GM12878 (cell line): ENCODE measurements at regions not wholly inside any gene's neighbourhood (a gene's known extent, or its start where the extent isn't known, plus 50 kb on each side); places are given as distances from the start of the nearest gene placed in this dataset.

Experiments
- CEBPB ChIP-seq, 2 experiments: fragments of 150-350 bp in 1 of 2; IDR thresholded peaks; 2 replicates each; pipeline ENCODE4 v1.6.1; 2012 to 2014; ENCODE audit warnings: low read depth in 2 of 2, low read length in 2 of 2, borderline replicate concordance in 1 of 2, inconsistent platforms in 1 of 2
- HCFC1 ChIP-seq: fragments of 150-350 bp; IDR thresholded peaks from 2 replicates; pipeline ENCODE4 v1.6.1; 2014; ENCODE audit warnings: low read length
- JUND ChIP-seq: IDR thresholded peaks from 2 replicates; pipeline ENCODE4 v1.6.1; 2012; ENCODE audit warnings: low read depth, mild to moderate bottlenecking, low read length, improper control_type of control experiment, moderate library complexity
- NR2C1 ChIP-seq: fragments of 450-650 bp; IDR thresholded peaks from 2 replicates; pipeline ENCODE4 v1.6.1; 2017; ENCODE audit warnings: antibody characterized with exemption, mild to moderate bottlenecking, moderate library complexity
- RAD51 ChIP-seq: fragments of 450-650 bp; IDR thresholded peaks from 2 replicates; pipeline ENCODE4 v1.6.1; 2016; ENCODE audit warnings: moderate library complexity, mild to moderate bottlenecking, inconsistent platforms
- RFX5 ChIP-seq: IDR thresholded peaks from 2 replicates; pipeline ENCODE4 v1.6.1; 2011; ENCODE audit warnings: low read depth, low read length, improper control_type of control experiment
- RUNX3 ChIP-seq: IDR thresholded peaks from 2 replicates; pipeline ENCODE4 v1.6.1; 2012; ENCODE audit warnings: low read length, inconsistent platforms
- SMARCA5 ChIP-seq: fragments of 450-650 bp; IDR thresholded peaks from 2 replicates; pipeline ENCODE4 v1.6.1; 2017; ENCODE audit warnings: mild to moderate bottlenecking
- TF ChIP-seq, protein P1 (sequence below): fragments of 450-650 bp; IDR thresholded peaks from 2 replicates; pipeline ENCODE4 v1.6.1; 2016; ENCODE audit warnings: mild to moderate bottlenecking, moderate library complexity, borderline replicate concordance
- TF ChIP-seq, protein P2 (sequence below): fragments of 450-650 bp; formaldehyde crosslinking; IDR thresholded peaks from 2 replicates; pipeline ENCODE4 v1.5.0; 2022; ENCODE audit warnings: mild to moderate bottlenecking, missing genetic modification characterization

DNA sequence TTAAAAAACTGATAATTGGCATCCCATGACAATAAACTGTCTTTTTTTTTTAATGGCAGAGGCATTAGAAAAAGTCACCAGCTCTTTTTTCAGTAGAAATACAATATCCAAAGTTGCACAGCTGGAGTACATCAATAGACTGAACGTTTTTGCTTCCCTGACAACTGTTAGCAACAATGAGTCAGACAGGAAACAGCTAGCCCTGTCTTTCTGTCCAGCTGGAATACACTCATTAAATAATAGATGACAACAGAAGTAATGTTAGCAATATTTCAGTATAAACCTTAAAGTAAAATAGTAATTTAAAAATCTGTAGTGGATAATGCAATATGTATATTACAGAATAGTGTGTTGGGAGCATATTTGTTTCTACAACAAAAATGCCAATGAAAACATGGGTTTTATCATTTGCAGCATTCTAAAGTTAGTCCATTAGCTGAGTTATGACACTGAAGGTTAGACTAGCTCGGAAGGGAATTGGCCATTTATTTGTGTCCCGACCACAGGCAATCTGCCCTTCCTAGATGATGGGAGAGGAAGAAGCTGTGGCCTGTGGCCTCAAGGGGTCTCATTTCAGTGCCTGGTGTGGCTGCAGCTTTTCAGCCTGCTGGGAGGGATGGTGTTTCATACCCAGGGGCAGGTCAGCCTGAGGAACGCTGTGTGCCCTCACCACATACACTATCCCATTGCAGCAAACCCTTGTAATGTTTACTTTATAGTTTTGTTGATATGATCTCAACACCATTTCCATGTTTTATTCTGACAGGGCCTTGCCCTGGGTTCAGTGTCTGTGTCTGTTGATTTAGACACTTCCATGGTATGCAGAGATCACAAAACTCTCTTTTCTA is 173.3 kb downstream of the SLC16A9 start (continued):
- TF ChIP-seq JUND (no peak), CEBPB (IDR thresholded peaks at IDR 0.05; ENCODE audit: borderline replicate concordance in 1 of 2, low read depth in 2 of 2, low read length in 2 of 2) (no peak), NR2C1 (no peak), RFX5 (no peak), HCFC1 (no peak), RUNX3 (no peak), SMARCA5 (no peak), RAD51 (no peak)
- TF ChIP-seq, protein P1, sequence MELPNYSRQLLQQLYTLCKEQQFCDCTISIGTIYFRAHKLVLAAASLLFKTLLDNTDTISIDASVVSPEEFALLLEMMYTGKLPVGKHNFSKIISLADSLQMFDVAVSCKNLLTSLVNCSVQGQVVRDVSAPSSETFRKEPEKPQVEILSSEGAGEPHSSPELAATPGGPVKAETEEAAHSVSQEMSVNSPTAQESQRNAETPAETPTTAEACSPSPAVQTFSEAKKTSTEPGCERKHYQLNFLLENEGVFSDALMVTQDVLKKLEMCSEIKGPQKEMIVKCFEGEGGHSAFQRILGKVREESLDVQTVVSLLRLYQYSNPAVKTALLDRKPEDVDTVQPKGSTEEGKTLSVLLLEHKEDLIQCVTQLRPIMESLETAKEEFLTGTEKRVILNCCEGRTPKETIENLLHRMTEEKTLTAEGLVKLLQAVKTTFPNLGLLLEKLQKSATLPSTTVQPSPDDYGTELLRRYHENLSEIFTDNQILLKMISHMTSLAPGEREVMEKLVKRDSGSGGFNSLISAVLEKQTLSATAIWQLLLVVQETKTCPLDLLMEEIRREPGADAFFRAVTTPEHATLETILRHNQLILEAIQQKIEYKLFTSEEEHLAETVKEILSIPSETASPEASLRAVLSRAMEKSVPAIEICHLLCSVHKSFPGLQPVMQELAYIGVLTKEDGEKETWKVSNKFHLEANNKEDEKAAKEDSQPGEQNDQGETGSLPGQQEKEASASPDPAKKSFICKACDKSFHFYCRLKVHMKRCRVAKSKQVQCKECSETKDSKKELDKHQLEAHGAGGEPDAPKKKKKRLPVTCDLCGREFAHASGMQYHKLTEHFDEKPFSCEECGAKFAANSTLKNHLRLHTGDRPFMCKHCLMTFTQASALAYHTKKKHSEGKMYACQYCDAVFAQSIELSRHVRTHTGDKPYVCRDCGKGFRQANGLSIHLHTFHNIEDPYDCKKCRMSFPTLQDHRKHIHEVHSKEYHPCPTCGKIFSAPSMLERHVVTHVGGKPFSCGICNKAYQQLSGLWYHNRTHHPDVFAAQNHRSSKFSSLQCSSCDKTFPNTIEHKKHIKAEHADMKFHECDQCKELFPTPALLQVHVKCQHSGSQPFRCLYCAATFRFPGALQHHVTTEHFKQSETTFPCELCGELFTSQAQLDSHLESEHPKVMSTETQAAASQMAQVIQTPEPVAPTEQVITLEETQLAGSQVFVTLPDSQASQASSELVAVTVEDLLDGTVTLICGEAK = no peak
- TF ChIP-seq, protein P2, sequence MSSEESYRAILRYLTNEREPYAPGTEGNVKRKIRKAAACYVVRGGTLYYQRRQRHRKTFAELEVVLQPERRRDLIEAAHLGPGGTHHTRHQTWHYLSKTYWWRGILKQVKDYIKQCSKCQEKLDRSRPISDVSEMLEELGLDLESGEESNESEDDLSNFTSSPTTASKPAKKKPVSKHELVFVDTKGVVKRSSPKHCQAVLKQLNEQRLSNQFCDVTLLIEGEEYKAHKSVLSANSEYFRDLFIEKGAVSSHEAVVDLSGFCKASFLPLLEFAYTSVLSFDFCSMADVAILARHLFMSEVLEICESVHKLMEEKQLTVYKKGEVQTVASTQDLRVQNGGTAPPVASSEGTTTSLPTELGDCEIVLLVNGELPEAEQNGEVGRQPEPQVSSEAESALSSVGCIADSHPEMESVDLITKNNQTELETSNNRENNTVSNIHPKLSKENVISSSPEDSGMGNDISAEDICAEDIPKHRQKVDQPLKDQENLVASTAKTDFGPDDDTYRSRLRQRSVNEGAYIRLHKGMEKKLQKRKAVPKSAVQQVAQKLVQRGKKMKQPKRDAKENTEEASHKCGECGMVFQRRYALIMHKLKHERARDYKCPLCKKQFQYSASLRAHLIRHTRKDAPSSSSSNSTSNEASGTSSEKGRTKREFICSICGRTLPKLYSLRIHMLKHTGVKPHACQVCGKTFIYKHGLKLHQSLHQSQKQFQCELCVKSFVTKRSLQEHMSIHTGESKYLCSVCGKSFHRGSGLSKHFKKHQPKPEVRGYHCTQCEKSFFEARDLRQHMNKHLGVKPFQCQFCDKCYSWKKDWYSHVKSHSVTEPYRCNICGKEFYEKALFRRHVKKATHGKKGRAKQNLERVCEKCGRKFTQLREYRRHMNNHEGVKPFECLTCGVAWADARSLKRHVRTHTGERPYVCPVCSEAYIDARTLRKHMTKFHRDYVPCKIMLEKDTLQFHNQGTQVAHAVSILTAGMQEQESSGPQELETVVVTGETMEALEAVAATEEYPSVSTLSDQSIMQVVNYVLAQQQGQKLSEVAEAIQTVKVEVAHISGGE (CRISPR knock-in tag) = no peak
